Pancreas (tissue), 10 donors: ENCODE measurements at regions not wholly inside any gene's neighbourhood (a gene's known extent, or its start where the extent isn't known, plus 50 kb on each side); places are given as distances from the start of the nearest gene placed in this dataset.

Experiments
- ATAC-seq, 4 donors: fragments of 200-7000 bp; cut with Tn5 transposase; one replicate each; pipeline versions ENCODE4 v1.8.0 to v1.9.1; 2020; ENCODE audit warnings: mild to moderate bottlenecking in 4 of 4, moderate library complexity in 4 of 4
- DNase-seq, 6 donors: peaks; one replicate each; pipeline ENCODE4 v3.0.0-alpha.2; 2020
- FAIRE-seq: peaks from 2 replicates; lab custom pipeline; 2012; peaks lifted over from hg19 to GRCh38; lab: Jason Lieb, UNC
- H3K27ac ChIP-seq, 4 donors: fragments of 200-600 bp; sonication (generic); 1 replicate in 3 of 4; 2 replicates in 1 of 4; pipeline versions ENCODE4 v1.5.0 to v1.8.0; 2020
- H3K27me3 ChIP-seq, 4 donors: fragments of 200-600 bp; one replicate each; pipeline ENCODE4 v1.8.0; 2021
- H3K36me3 ChIP-seq, 3 donors: fragments of 200-600 bp; sonication (generic) in 1 of 3; one replicate each; pipeline versions ENCODE4 v1.5.0 to v1.8.0; 2020 to 2021
- H3K4me1 ChIP-seq, 3 donors: fragments of 200-600 bp; one replicate each; pipeline ENCODE4 v1.8.0; 2021
- H3K4me3 ChIP-seq, 4 donors: fragments of 200-600 bp; sonication (generic) in 2 of 4; one replicate each; pipeline versions ENCODE4 v1.5.0 to v1.8.0; 2020 to 2021
- H3K9me3 ChIP-seq, 4 donors: fragments of 200-600 bp; one replicate each; pipeline ENCODE4 v1.8.0; 2021
- WGBS, 2 donors: extraction: QIAGEN DNeasy Blood & Tissue Kit; methylation state at CpG; one replicate each; pipeline ENCODE4 v1.1.7; 2013; 5-methylcytosine and 5-hydroxymethylcytosine counted together
- intact Hi-C, 3 donors: fragments of 100-400 bp; cut with DNase I; formaldehyde crosslinking; loops; one replicate each; pipeline versions ENCODE4 v1.11.1 to v1.14.2; 2022
- TF ChIP-seq, protein P1 (sequence below), 4 donors: fragments of 200-600 bp; sonication (generic) in 3 of 4; IDR thresholded peaks; one replicate each; pipeline versions ENCODE4 v1.5.0 to v1.8.0; 2021; ENCODE audit warnings: antibody characterized with exemption in 4 of 4
- donor health status: healthy with polysubstance abuse.
- donor health status: DM: no; HTN: no; CAD: no; lungs with moderate emphysema.
- donor health status: DM: no; HTN: no; CAD: no.
- donor health status: control.
- donor health status: control.
- donor health status: Bipolar disorder and iron deficiency.
- donor health status: DM: yes; HTN: yes; CAD: no.
- donor health status: DM: no; HTN: no; CAD: no.
- donor health status: DM: no; HTN: no; CAD: no.
- donor health status: DM: yes; HTN: yes; CAD: no.

DNA sequence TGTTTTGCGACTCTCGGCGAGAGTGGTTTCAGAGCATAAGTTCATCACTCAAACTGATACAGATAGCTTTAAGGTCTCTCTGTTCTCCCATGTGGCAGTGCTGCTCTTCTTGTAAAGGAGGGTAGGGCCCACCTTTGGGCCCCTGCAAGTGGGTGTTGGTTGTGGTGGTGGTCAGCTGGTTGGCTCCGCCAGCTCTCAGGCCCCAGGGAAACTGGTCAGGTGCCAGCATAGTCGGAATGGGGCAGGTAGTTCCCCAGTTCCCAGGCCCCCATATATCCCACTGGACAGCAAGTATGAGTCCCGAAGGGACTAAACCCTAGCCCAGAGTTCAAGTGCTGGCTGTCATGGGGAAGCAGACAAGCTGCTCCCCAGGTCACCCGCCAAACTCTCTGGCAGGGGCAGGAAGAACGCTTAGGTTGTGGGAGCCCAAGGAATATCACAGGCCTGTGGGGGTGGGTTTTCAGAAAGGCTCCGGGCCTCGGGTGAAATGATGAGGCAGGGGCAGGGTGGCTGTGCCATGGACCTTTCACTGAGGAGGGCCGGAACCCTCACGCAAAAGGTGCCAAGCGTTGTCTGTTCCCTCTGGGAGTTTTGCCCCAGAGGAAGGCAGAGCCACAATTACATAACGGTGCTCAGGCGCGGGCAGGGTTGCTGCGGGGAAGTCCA lies 185.1 kb downstream of the EFHB start:
- intact Hi-C loops, result no loop called here
- H3K36me3 ChIP-seq, result no peaks in the 10 kb centered on the region
- H3K27ac ChIP-seq, result no peak overlapping the region
- H3K27me3 ChIP-seq, result no peaks in the 10 kb centered on the region
- no peak overlapping the region for H3K4me3 ChIP-seq
- DNase-seq (no peak), FAIRE-seq (no peak), ATAC-seq (no peak)
- H3K4me1 ChIP-seq, result no peaks in the 10 kb centered on the region
- TF ChIP-seq, protein P1, sequence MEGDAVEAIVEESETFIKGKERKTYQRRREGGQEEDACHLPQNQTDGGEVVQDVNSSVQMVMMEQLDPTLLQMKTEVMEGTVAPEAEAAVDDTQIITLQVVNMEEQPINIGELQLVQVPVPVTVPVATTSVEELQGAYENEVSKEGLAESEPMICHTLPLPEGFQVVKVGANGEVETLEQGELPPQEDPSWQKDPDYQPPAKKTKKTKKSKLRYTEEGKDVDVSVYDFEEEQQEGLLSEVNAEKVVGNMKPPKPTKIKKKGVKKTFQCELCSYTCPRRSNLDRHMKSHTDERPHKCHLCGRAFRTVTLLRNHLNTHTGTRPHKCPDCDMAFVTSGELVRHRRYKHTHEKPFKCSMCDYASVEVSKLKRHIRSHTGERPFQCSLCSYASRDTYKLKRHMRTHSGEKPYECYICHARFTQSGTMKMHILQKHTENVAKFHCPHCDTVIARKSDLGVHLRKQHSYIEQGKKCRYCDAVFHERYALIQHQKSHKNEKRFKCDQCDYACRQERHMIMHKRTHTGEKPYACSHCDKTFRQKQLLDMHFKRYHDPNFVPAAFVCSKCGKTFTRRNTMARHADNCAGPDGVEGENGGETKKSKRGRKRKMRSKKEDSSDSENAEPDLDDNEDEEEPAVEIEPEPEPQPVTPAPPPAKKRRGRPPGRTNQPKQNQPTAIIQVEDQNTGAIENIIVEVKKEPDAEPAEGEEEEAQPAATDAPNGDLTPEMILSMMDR (IDR thresholded peaks at IDR 0.05), result no peak
- WGBS, 2 donors, result 91 to 95% methylated on average over 17 of the region's 17 CpGs
- H3K9me3 ChIP-seq, result no peaks in the 10 kb centered on the region

DNA sequence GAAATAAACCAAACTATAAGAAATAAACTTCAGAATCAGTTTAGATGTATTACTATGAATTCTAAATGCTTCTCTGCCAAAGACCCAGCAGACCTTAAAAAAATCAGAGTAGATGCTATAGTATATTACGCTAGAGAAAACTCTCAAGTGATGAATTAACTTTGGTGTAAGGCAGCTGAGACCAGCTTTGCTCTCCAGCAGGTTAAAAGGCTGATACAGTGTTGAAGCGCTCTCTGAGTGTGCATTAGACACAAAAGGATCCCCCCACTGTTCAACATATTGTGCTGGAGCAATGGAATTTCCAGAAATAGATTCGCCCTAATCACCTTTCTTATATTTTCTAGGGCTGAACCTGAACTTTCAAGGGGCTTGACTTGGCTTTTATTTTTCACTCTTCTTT lies 190.0 kb downstream of the EFHB start:
- WGBS, 2 donors, result 75% methylated on average over 3 of the region's 3 CpGs
- H3K4me1 ChIP-seq, result no peaks in the 10 kb centered on the region
- H3K27ac ChIP-seq, result no peak overlapping the region
- no peak overlapping the region for H3K4me3 ChIP-seq
- DNase-seq (no peak), ATAC-seq (no peak), FAIRE-seq (no peak)
- no peaks in the 10 kb centered on the region for H3K36me3 ChIP-seq
- H3K9me3 ChIP-seq, result no peaks in the 10 kb centered on the region
- TF ChIP-seq, protein P1 (IDR thresholded peaks at IDR 0.05), result no peak
- no peaks in the 10 kb centered on the region for H3K27me3 ChIP-seq
- intact Hi-C loops, result no loop called here

DNA sequence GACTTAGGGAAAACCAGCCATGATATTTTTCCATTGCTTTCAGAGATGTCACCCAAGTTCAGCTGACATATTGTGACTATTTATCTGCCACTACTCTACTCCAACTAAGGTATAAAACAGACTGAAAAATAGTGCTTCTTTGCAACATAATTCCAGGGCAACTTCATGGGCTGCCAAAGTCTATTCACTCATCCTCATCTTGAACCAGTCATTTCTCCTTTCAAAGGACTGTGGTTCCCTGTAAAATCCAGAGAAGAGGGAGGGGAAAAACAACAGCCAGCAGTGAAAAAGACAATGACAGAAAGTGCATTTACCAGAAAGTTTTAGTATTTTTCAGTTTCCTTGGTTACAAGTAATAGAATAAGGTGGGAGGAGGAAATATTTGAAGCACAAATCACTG lies 191.1 kb downstream of the EFHB start:
- ATAC-seq, result no peak
- Histone ChIP-seq H3K4me1 (no peaks in the 10 kb centered on the region), H3K9me3 (no peaks in the 10 kb centered on the region), H3K27ac (no peak overlapping the region), H3K36me3 (no peaks in the 10 kb centered on the region), H3K4me3 (no peak overlapping the region), H3K27me3 (no peaks in the 10 kb centered on the region)
- DNase-seq, result no peak
- TF ChIP-seq, protein P1 (IDR thresholded peaks at IDR 0.05), result no peak
- intact Hi-C loops, result no loop called here
- FAIRE-seq, result no peak

DNA sequence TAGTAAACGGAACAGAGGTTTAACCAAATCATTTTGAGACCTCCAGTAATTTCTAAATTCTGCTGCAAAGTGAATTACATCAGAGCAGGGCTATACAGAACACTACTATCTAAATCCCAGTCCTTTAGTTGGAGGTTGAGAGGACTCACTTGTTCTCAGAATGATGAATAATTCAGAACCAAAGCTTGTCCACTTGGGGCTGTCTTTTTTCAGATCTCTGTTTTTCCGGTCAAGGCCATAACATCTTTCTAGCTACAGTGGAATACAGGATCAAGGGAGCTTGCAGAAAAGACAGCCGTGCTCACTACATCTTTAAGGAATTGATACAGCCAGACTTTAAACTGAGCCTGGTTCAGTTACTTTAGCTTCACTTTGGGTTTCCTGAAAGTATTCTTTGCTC lies 194.5 kb downstream of the EFHB start:
- ATAC-seq (no peak), FAIRE-seq (no peak), DNase-seq (no peak)
- Histone ChIP-seq H3K36me3 (no peaks in the 10 kb centered on the region), H3K4me3 (no peak overlapping the region), H3K9me3 (no peaks in the 10 kb centered on the region), H3K4me1 (no peaks in the 10 kb centered on the region), H3K27me3 (no peaks in the 10 kb centered on the region), H3K27ac (no peak overlapping the region)
- TF ChIP-seq, protein P1 (IDR thresholded peaks at IDR 0.05), result no peak
- 71 to 74% methylated on average over 3 of the region's 3 CpGs for WGBS, 2 donors
- intact Hi-C loops, result no loop called here

DNA sequence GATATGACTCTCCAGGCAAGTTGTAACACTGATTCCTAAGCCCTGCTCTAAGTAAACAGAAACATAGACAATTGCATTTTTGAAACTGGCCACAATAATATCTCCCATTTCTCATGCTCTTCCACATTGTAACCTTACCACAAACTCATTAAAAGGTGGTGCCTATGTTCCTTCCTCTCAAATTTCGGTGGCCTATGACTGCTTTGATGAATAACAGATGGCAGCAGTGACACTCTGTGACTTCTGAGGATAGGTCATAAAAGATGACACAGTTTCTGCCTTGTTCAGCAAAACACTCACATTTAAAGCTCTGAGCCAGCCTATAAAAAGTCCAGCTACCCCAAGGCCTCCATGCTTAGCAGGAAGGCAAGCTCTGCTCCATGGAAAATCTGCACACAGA lies 195.2 kb downstream of the EFHB start:
- FAIRE-seq (no peak), DNase-seq (no peak), ATAC-seq (no peak)
- Histone ChIP-seq H3K27me3 (no peaks in the 10 kb centered on the region), H3K4me1 (no peaks in the 10 kb centered on the region), H3K9me3 (no peaks in the 10 kb centered on the region), H3K27ac (no peak overlapping the region), H3K36me3 (no peaks in the 10 kb centered on the region), H3K4me3 (no peak overlapping the region)
- 48 to 53% methylated on average over 1 of the region's 1 CpG for WGBS, 2 donors
- intact Hi-C loops, result no loop called here
- TF ChIP-seq, protein P1 (IDR thresholded peaks at IDR 0.05), result no peak
